ENCODE measurements at regions not wholly inside any gene's neighbourhood (a gene's known extent, or its start where the extent isn't known, plus 50 kb on each side); places are given as distances from the start of the nearest gene placed in this dataset.
A peak's percentile ranks its signal among the peaks of the same experiment; 100 is the strongest.

DNA sequence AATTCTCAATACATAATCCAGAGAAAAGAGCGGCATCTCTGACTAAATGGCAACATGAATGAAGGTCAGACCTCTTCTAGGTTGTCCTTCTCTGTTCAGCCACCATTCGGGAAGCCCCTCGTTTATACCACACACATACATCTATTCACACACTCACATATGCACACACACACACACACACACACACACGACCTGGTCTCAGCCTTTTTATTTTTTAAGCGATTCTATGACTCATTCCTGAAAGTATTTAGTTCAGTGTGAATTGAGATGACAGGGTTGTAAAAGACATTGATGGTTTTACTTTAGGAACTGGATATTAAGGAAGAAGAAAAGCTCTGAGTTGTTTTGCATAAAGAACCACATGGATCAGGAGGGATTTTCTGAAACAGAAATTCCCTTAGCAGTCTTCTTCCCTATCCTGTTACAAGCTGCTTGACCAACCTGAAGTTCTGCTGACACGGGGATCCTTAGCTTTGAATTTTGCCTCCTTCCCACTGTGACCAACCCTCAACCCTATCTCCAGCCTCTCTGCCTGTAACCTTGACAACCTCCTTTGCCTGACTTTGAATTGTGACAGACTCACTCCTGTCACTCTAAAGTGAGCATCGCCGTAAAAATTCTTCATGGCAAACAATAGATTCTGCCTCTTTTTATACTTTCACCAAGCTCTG lies 383.1 kb upstream of the ESRRG start:
- Histone ChIP-seq H3K27ac (no peak overlapping the region), H3K4me3 (no peak overlapping the region)

DNA sequence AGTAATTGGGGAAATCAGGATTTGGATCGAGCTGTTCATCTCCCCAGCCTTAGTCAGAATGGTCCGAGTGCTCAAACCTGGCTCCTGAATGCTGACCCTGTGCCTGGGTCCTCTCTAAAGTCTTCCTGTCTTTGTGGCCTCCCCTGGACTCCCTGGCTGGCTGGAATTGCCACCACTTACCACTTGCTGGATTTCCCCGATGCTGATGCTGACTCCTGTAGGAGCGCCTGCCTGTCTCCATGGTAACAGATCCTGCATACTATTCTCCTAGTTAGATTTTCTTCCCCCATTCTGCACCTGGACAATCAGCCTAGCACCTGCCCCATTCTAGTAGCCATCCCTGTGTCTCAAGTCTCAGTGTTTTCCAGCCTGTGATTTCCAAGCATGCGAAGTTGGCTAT lies 382.2 kb upstream of the ESRRG start:
- Histone ChIP-seq H3K27ac (no peak overlapping the region), H3K4me3 (no peak overlapping the region)

DNA sequence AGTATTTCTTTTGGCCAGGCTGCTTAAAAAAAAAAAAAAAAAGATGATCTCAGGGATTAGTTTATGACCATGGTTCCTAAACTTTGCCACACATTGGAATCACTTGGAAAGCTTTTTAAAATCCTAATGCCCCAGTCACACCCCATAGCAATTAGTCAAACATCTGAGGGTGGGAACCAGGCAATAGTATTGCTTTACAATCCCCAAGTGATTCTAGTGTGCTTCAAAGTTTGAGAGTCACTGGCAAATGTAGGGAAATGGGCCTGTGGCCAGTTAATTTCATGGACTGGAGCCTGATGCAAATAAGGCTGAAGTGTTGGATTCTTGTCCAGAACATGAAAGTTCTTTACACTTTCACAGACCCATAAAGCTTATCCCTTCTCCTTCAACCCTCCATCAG lies 374.6 kb upstream of the ESRRG start:
- H3K4me3 ChIP-seq: no peak overlapping the region

DNA sequence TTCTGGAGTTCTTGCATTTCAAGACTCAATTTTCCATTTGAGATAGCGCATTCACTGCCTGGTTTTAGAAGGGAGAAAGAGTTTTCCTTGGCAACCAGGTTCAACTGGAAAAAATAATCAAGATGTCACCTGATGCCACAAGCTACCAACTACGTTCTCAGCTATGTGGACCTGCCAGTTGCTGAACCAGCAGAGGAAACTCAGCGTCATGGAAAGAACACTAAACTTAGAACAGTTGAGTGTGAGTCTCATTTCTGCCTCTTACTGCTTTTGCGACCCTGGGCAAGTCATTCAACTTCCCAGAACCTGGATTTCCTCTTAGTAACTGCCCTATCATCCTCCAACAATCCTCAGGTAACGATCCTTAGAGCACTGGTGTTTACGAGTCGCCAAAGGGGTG lies 373.0 kb upstream of the ESRRG start:
- Histone ChIP-seq H3K4me3 (no peak overlapping the region), H3K27ac (no peak overlapping the region)

More for the DNA sequence above, 374.6 kb upstream of the ESRRG start:
- no peak overlapping the region for H3K27ac ChIP-seq

DNA sequence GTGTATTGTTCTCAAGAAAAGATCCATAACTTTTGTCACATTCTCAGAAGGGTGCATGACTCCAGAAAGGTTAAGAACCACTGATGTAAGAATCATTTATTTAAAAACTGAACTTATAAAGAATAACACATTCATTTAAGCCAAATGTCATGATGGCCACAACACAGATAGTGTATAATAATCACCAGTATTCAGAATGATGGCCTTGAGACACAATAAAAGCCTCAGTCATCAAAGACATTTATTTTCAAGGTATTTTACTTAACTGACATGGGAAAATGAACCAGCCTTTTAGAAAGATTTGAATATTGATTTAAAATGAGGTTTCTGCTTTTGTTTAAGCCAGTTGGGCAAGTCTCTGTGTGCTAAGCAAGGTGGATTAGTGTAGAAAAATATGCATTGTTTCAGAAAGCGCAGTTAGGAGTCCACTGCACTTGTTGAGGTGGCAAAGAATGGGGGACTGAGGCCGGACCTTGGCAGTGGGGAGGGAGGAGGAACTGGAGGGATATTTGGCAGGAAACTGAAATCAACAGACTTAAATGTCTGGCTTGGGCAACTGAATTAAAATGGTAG lies 371.9 kb upstream of the ESRRG start:
- no peak overlapping the region for H3K4me3 ChIP-seq
- H3K27ac ChIP-seq: no peak overlapping the region

DNA sequence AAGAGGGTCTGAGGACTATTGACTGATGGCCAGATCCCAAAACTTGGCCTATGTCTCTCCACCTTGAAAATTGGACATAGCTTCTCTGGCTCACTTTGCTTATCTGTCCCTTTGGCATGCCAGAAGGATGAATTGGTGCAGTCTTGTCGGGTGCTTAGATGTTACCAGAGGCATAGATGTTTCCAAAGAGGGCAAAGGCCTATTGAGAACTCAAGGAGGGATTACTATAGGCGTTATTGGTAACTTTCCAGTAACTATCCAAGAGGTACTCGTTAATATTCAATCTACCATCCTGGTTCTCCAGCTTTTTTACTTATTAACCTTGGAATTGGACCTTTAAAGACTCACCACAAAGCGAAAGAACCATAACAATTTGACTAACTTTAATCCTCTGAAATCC lies 368.3 kb upstream of the ESRRG start:
- Histone ChIP-seq H3K4me3 (no peak overlapping the region), H3K27ac (no peak overlapping the region)

DNA sequence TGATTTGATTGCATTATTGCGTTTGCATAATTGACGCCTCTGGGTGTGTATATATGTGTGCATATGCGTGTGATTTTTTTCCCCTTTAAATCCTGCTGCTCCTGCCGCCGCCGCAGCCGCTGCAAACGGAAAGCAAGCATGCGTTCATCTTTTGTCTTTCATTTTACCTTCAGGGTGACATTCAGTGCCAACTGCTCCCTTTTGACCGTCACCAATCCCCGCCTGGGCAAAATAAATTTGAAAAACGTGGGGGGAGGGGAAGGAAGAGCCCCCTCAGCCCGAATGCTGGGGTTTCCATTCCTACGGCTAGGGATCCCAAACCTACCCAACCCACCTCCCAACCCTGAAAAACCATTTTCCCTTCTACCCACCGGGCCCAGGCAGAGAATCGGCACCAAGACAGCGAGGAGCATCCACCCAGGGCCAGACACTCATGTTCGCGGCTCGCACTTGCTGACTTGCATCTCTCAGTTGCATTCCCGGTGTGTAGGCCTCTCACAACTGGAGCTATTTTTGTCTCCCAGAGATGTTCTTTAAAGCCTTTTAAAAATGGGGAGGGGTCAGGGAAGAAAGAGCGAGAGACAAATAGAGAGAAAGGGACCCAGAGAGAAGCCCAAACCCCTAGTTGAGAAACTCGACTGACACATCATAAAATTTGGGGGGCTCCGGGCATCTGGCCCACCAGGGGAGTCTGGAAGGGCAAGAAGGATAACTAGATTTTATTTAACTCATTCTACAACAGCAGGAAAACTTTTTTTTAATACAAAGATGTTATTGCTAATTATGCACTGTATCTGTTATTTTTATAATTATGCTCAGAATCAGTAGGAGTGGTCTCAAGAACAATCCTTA lies 367.1 kb upstream of the ESRRG start:
- Histone ChIP-seq H3K4me3 (peak overlapping the region in 5 of 7 experiments; percentile 9 to 34 (median 17)), H3K27ac (no peak overlapping the region)

DNA sequence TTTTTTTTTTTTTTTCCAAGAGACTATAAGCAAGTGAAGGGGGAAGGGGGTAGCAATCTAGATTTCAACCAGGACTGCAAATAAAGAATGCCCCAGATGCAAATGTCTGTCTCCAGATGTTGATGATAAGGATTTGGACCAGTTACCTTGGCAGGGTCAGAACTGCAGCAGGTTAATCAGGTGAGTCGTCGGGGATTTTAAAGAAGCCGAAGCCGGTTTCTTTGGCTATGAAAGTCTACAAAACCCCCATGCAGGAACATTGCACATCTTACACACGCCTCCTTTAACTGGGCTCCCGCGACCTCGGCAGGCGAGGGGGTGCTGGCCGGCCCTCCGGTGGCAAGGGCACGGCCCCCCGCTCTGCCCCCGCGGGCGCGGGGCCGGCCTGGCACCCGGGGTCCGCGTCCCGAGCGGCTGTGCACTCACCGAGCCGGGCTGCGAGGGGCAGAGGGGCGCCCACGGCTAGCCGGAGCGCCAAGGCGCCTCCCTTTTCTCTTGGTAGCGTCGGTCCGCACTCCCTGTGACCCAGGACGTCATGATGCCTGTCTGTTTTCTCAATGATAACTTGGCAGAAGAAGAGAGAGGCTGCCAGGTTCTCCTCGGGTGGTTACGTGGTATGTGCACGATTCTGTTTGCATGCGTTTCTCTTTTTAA lies 366.3 kb upstream of the ESRRG start:
- H3K27ac ChIP-seq: peak overlapping the region in 5 of 21 experiments; percentile 58 to 81 (median 70)
- H3K4me3 ChIP-seq: peak overlapping the region in 6 of 7 experiments; percentile 7 to 34 (median 13)

DNA sequence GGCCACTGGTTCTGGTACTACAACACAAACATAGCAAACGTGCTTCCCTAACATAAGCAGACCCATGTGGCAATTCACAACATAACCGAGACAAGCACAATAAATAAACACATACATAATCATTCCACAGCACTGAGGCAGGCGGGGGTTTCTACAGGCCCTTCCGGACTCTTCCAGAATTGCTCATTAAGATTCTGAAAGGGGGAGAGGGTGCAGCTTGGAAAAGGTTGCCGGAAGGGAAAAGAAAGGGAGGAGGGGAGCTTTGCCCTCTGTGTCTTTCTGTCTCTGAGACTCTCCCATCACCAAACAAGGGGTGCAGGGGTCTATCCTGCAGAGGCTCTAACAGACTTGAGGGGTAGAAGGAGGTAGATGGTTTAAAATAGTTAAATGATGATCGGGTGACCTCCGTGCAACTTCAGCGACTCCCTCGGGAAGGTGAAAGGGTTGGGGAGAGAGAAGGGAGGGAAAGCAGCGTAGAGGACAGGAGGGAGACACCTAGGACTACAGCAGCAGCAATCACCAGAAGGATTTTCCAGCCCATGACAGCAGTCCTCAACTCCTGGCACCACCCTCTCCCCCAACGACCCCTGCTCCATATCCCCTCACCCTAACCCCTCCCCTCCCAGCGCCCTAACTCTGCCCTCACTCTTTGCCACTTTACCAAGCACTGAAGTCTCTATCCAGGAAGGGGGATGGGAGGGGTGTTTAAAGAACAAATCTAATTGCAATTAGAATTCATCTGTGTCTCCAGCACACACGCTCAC lies 365.5 kb upstream of the ESRRG start:
- Histone ChIP-seq H3K27ac (no peak overlapping the region), H3K4me3 (no peak overlapping the region)

DNA sequence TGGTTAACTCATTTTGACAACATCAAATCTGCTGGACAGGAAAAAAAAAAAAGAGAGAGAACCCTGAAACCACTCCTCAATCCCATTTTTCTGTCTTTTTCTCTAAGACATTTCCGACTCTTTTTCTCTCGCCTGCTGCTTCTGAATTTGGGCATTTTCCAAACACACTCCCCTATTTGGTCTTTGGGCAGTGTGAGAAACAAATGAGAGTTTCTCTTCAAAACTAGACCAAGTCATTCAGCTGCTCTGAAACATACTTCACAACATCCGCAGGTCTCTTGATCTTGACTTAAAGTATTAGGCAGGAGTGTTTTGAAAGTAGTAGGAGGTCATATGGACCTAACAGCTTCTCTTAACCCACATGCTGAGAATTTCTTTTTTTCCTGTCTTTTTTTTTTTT lies 364.8 kb upstream of the ESRRG start:
- Histone ChIP-seq H3K4me3 (no peak overlapping the region), H3K27ac (no peak overlapping the region)

DNA sequence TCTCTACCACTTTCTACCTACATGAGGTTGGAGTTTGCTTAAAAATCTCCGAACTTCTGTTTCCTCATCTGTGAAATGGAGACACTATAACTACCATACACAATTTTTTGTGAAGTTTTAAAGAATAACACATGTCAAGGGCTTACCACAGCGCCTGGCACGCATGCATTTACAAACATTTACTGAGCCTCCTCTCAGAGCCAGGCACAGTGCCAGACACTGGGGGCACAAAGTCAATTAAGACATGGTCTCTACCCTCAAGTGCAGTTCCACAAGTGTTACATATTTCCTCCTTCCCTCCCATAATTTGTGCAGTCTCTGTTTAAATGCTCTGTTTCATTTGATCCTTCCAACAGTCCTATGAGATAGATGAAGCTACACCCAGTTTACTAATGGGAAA lies 356.4 kb upstream of the ESRRG start:
- Histone ChIP-seq H3K4me3 (no peak overlapping the region), H3K27ac (no peak overlapping the region)

DNA sequence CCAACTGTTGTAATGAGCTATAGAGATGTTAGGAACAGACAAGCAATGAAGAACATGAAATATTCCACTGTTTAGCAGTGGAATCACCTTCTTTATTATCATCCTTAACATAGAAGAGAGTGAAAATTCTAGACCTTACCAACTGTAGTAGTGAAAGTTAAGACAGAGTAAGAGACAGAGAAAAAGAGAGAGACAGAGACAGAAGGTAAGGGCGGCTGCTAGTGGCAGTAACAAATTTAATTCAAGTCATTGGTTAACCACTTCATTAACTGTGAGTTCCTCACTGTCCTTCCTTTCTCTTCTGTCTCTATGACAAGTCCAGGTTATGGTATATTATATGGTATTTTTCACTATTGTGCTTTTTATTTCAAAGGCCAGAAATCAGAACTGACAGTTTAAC lies 355.7 kb upstream of the ESRRG start:
- no peak overlapping the region for H3K27ac ChIP-seq
- H3K4me3 ChIP-seq: no peak overlapping the region

DNA sequence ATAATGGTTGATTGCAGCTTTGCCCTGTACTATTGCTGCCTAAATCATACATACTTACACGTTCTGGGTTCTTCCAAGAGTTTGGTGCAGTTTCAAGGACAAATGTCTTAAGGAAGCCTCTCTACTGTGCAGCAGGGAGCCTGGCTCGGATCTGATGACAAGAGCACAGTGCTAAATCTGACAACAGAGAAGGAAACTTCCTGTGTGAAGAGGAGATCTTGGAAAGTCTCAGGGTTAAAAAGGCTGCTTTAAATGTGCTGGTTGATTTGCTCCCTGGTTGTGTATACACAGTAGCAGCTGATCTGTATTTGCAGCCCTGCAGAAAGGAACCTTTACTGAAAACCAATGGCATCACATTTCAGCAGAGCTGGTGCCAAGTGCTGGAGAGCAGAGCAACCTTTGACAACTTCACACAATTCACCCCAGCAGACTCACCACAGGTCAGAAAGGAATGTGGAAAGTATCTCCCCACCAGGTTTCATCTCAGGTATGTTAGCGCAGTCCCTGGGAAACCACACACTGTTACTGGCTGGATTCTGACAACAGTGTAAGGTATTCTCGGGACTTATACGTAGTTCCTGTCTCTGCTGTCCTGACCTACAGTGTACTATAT lies 355.0 kb upstream of the ESRRG start:
- no peak overlapping the region for H3K27ac ChIP-seq
- no peak overlapping the region for H3K4me3 ChIP-seq

DNA sequence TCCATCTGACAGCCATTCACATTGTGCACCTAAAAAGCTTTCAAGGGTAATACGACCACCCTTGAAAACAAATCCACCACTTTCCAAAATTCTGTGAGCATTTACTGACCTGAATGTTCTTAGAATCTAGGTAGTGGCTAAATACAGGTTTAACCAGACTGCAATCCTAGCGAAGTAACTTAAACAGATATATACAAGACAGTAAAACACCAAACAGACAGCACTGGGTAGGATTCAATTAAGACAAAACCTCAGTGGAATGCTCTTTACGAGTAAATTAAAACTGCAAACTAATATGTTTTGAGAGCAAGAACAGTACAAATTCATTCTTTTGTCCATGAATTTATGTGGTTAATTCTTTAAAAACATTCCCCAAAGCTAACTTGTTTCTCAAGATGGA lies 354.2 kb upstream of the ESRRG start:
- H3K27ac ChIP-seq: no peak overlapping the region
- H3K4me3 ChIP-seq: no peak overlapping the region

DNA sequence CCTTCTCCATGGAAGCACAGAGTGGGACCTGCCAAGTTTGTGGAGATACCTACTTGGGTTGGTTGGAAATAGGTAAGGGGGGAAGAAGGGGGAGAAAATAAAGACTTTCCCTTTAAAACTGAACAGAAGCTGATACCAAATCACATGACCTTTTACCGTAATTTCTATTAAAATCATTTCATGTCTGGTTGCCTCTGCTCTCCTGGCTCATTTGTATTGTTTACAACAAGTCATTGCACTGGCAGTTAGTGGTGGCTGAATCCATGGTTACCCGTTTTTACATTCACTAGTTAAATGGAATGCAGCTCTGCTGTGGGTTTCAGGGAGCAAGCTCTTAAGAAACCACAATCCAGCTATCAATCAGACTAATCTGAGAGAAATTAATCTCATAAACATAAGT lies 353.7 kb upstream of the ESRRG start:
- H3K27ac ChIP-seq: no peak overlapping the region

DNA sequence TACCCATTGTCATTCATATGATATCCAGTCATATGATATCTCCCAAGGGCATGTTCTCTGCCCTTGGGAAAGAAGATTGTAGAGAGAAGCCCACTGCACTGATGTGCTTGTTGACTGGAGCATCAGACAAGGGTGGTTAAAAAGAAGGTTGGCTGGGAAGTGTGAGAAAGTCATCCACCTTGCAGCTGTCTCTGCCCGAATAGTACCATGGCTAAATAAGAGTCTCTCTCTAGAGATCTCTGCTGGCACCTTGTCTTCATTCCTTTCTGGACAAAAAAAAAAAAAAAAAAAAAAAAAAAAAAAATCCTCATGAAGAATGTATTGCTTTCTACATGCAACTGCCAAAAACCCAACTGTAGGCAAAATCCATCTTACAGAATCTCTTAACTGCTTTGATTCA lies 349.7 kb upstream of the ESRRG start:
- H3K4me3 ChIP-seq: no peak overlapping the region
- H3K27ac ChIP-seq: no peak overlapping the region

More for the DNA sequence above, 353.7 kb upstream of the ESRRG start:
- no peak overlapping the region for H3K4me3 ChIP-seq

DNA sequence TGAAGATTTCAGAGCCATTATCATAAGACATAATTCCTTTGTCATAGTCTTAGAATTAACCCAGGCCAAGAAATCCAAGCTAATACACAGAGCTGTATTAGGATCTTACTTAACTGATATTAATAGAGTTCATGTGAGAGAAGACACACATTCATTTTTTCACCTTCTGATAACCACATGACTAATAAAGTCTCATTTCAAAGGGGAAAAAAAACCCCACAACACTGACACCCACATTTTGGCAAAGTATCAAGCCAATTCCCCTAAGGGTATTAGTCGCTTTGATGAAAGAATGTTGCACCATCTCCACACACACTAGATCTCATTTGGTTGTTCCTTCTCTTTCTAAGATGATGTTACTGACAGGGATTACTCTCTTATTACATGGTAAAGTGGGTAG lies 344.4 kb upstream of the ESRRG start:
- Histone ChIP-seq H3K27ac (no peak overlapping the region), H3K4me3 (no peak overlapping the region)

DNA sequence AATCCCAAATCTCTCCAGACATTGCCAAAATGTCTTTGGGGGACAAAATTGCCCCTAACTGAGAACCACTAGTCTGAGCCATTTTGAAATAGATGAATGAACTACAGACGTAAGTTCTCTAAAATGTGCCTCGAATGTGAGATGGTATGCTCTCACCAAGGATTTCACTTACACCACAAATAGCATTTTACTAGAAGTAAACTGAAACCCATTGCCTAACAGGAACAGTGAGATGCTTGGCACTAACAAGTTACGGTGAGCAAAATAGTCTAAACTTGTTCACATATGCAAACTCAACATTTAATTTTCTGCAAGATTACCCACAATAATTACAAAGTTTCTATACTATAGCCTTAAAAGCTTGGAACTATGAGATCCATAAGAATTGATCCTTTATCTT lies 343.6 kb upstream of the ESRRG start:
- Histone ChIP-seq H3K4me3 (no peak overlapping the region), H3K27ac (no peak overlapping the region)

DNA sequence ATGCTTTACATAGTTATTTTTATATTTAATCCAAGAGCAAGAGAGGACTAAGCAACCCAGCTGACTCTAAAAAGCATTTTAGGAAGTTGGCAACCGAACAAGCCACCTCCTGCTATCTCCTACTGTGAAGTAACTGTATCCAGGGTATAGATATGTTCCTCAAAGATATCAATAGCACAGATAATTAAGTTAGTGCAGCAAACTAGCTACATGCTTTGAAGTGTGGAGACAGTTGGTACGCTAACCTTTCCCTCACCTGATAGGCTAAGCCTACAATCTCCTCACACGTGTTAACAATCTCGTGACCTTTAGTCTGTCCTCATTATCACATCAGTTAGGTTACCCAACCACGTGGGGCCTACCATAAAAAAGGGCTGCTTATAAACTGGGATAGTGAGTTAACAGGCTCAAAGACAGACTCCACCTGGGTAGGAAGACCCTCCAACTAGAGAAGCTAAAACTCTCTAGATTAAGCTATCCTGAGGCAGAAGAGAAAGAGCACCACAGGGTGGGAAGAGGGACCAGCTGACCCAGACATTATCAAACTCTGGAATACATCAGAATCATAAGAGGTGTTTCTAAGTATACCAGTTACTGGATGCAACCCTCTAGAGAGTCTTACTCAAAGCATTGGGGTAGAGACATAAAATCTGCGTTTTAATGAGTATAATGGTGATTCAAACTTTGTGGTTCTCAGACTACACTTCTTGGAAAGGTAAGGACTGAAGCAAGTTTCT lies 340.1 kb upstream of the ESRRG start:
- no peak overlapping the region for H3K4me3 ChIP-seq
- no peak overlapping the region for H3K27ac ChIP-seq
